ENCODE measurements at regions not wholly inside any gene's neighbourhood (a gene's known extent, or its start where the extent isn't known, plus 50 kb on each side); places are given as distances from the start of the nearest gene placed in this dataset.

- TF ChIP-seq CTCF (IDR thresholded peaks at IDR 0.05): no peak
- no peak for TF ChIP-seq POLR2AphosphoS5 (IDR thresholded peaks at IDR 0.05)
- no peak for TF ChIP-seq POLR2A (IDR thresholded peaks at IDR 0.05; ENCODE audit: low read depth)
Measured at GRCh38 chr3:87997966-87998365, 60.8 kb downstream of the CGGBP1 start.
